ENCODE measurements at regions not wholly inside any gene's neighbourhood (a gene's known extent, or its start where the extent isn't known, plus 50 kb on each side); places are given as distances from the start of the nearest gene placed in this dataset.
"Not testable (repeated sequence)": the region's sequence is repeated elsewhere in the genome, so short reads cannot be mapped to it uniquely, and the experiment has no call there.

DNA sequence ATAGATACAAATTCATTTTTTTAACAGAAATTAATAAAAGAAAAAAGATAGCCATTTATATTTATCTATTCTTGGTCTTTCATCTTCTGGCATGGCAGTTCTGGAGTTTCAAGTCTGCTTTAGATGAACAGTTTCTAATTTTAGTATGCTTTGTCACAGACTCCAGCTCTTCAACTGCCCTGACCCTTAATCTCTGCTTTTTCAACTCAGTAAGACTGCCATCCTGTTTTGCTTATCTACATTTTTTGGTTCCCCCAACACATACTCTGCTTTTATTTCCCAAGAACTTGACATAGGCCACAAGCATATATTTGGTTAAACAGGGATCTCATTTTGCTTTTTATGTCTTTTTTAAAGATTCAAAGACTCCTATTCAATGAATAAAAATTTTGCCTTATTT, 309.3 kb upstream of the KCND2 start:
- peak; percentile 44 for DNase-seq (ENCODE audit: low read depth)
- TF ChIP-seq, protein P1, sequence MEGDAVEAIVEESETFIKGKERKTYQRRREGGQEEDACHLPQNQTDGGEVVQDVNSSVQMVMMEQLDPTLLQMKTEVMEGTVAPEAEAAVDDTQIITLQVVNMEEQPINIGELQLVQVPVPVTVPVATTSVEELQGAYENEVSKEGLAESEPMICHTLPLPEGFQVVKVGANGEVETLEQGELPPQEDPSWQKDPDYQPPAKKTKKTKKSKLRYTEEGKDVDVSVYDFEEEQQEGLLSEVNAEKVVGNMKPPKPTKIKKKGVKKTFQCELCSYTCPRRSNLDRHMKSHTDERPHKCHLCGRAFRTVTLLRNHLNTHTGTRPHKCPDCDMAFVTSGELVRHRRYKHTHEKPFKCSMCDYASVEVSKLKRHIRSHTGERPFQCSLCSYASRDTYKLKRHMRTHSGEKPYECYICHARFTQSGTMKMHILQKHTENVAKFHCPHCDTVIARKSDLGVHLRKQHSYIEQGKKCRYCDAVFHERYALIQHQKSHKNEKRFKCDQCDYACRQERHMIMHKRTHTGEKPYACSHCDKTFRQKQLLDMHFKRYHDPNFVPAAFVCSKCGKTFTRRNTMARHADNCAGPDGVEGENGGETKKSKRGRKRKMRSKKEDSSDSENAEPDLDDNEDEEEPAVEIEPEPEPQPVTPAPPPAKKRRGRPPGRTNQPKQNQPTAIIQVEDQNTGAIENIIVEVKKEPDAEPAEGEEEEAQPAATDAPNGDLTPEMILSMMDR (IDR thresholded peaks at IDR 0.05; ENCODE audit: insufficient read depth, low read length) = no peak
- H3K4me3 ChIP-seq (ENCODE audit: low read depth, low read length) = no peak overlapping the region

DNA sequence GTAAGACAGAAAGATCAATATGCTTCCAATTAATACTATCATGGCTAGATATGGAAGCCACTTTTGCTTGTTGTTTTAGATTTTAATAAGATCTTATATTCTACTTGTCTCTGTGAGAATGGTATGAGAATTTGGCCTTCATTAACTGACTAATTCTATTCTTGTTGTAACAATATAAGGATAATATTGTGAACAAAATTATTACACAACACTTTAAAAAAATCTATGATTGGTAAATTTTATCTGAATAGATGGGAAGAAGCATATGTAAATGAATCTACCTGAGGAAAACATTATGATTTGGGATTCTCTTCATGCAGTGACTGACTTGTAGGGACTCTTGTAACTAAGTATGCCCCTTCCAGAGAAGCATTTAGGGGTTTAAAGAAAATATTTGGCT, 308.9 kb upstream of the KCND2 start:
- no peak overlapping the region for H3K4me3 ChIP-seq (ENCODE audit: low read depth, low read length)
- TF ChIP-seq, protein P1 (IDR thresholded peaks at IDR 0.05; ENCODE audit: insufficient read depth, low read length) = no peak
- DNase-seq (ENCODE audit: low read depth) = no peak

DNA sequence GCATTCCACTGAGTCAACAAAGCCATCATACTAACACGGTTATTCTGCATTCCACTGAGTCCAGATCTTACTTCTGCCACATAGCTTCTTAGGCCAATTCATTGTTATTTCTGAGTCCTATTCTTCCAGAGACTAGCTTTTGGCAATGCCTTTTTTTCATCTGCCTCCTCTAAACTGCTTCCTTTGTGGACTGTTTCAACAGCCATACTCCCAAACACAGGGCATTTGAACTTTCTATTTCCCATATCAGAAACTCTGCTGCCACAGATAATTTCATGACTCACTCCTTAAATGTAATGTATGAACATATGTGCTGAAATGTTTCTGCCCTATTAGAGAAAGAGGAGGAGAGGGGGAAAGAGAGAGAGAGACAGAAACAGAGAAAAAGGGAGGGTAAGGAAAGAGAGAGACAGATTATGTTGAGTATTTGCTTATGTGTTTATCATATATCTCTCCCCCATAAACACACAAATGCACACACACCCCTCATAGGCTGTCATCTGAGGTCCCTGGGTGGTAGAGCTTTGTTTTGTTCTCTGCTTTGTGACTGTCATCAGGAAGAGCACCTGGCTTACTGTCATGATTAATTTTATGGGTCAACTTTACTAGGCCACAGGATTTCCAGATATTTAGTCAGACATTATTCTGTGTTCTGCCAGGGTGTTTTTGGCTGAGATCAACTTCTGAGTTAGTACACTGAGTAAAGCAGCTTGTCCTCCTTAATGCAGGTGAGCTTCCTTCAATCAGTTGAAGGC, 308.0 kb upstream of the KCND2 start:
- H3K4me3 ChIP-seq (ENCODE audit: low read depth, low read length) = no peak overlapping the region
- peak; percentile 92 for DNase-seq (ENCODE audit: low read depth)
- TF ChIP-seq, protein P1 (IDR thresholded peaks at IDR 0.05; ENCODE audit: insufficient read depth, low read length) = no peak

DNA sequence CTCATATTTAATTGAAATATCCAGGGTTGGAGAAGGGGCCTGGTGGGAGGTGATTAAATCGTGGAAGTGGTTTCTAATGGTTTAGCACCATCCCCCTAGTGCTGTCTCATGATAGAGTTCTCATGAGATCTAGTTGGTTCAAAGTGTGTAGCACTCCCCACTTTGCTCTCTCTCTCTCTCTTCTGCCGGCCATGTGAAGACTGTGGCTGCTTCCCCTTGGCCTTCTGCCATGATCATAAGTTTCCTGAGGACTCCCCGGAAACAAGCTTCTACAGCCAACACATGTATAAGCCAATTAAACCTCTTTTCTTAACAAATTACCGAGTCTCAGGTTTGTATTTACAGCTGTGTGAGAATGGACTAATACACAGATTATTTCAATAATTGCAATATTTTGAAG, 305.8 kb upstream of the KCND2 start:
- DNase-seq (ENCODE audit: low read depth) = no peak
- H3K4me3 ChIP-seq (ENCODE audit: low read depth, low read length) = no peak overlapping the region
- TF ChIP-seq, protein P1 (IDR thresholded peaks at IDR 0.05; ENCODE audit: insufficient read depth, low read length) = no peak

DNA sequence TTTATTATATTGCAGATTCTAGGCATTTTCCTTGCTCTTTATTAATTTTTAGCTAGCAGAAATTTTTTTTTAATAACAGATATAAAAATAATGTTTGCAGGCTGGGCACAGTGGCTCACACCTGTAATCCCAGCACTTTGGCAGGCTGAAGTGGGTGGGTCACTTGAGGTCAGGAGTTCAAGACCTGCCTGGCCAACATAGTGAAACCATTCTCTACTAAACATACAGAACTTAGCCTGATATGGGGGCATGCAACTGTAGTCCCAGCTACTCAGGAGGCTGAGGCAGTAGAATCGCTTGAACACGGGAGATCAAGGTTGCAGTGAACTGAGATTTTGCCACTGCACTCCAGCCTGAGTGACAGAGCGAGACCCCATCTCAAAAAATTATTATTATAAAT, 304.6 kb upstream of the KCND2 start:
- DNase-seq (ENCODE audit: low read depth) = not testable (repeated sequence)

DNA sequence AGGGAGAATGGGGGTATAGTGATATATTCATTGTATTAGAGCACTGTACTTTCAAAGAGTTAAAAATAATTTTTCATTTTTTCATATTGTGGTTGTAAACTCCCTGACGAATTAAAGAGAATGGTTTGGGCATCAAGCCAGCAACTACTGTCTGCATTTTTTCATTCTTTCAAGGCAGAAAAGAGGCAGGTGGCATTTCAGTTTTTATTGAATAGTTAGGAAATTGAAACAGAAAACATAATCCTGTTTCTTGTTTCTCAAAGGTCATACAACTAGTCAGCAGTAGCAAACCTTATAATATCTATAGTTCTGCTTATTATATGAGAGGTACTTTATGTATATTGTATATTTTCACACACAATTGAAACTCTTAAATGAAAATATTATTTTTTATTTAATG, 303.9 kb upstream of the KCND2 start:
- TF ChIP-seq, protein P1 (IDR thresholded peaks at IDR 0.05; ENCODE audit: insufficient read depth, low read length) = no peak
- peak; percentile 15 for DNase-seq (ENCODE audit: low read depth)

More for the DNA sequence above, 304.6 kb upstream of the KCND2 start:
- not testable (repeated sequence) for H3K4me3 ChIP-seq (ENCODE audit: low read depth, low read length)

DNA sequence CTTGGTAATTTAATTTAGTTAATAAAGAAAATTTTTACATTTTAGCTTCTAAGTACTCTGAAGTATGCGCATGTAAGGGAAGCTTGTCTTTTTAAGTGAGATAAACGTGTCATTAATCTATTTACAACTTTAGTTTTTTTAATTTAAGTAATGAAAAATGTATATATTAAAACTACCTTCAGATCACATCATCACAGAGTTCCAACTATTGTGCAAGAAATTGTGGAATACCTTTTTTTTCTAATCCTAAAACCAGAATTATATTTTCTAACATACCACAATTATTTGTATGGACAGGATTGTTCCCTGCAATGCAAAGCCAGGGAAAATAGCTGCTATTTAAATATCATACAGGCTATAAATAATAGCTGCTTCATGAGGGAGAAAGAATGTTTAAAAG, 303.2 kb upstream of the KCND2 start:
- TF ChIP-seq, protein P1 (IDR thresholded peaks at IDR 0.05; ENCODE audit: insufficient read depth, low read length) = no peak
- no peak for DNase-seq (ENCODE audit: low read depth)
- no peak overlapping the region for H3K4me3 ChIP-seq (ENCODE audit: low read depth, low read length)

More for the DNA sequence above, 303.9 kb upstream of the KCND2 start:
- H3K4me3 ChIP-seq (ENCODE audit: low read depth, low read length) = no peak overlapping the region

Measured in fibroblast of the aortic adventitia (primary cell).